ENCODE measurements at regions not wholly inside any gene's neighbourhood (a gene's known extent, or its start where the extent isn't known, plus 50 kb on each side); places are given as distances from the start of the nearest gene placed in this dataset.

DNA sequence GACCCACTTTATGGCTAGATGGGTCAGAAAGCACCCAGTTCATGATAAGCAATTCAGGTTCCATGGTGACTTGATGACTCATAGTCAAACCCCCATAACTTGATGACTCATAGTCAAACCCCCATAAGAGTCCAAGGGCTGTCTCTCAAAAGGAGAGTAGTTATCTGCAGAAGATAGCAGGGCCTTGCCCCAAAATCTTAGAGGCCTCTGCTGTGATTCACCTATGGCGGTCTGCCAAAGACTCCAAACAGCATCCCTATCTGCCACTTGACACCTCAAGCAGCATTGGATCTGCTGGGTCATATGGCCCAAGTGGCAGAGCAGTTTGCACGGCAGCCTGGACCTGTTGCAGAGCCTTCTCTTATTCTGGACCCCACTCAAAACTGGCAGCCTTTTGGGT is 395.2 kb upstream of the KIF2A start:
- no peaks in the 10 kb centered on the region for H3K4me1 Mint-ChIP-seq (ENCODE audit: low read depth)
- H3K4me3 Mint-ChIP-seq (ENCODE audit: low read depth), result no peak overlapping the region
- no peak overlapping the region for H3K27ac Mint-ChIP-seq
- no peaks in the 10 kb centered on the region for H3K27me3 Mint-ChIP-seq (ENCODE audit: low read depth)
- no peak for DNase-seq (ENCODE audit: low spot score)
- no peaks in the 10 kb centered on the region for H3K9me3 Mint-ChIP-seq
- no peaks in the 10 kb centered on the region for H3K36me3 Mint-ChIP-seq (ENCODE audit: low read depth)
- intact Hi-C loops (cut with micrococcal nuclease), result no loop called here

DNA sequence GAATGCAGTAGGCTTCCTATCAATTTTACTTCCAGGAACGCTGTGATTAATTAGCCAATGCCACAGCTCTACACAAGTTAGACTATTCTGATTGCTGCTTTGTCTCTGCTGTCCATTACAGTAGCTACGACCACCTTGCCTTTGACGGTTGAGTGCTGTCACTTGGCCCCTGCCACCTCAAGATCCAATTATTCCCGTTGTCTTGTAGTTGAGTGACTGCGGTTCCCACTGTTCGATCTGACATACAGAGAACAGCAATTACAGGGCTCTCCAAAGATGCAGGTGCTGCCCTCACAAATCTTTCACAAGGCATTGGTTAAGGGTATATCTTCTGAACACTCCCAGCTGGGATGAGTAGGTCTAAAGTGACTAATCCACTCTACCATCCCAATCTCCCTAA is 393.4 kb upstream of the KIF2A start:
- H3K36me3 Mint-ChIP-seq (ENCODE audit: low read depth), result no peaks in the 10 kb centered on the region
- no peaks in the 10 kb centered on the region for H3K27me3 Mint-ChIP-seq (ENCODE audit: low read depth)
- DNase-seq (ENCODE audit: low spot score), result no peak
- no peaks in the 10 kb centered on the region for H3K9me3 Mint-ChIP-seq
- no peaks in the 10 kb centered on the region for H3K4me1 Mint-ChIP-seq (ENCODE audit: low read depth)
- intact Hi-C loops (cut with micrococcal nuclease), result no loop called here
- H3K27ac Mint-ChIP-seq, result no peak overlapping the region
- H3K4me3 Mint-ChIP-seq (ENCODE audit: low read depth), result no peak overlapping the region

DNA sequence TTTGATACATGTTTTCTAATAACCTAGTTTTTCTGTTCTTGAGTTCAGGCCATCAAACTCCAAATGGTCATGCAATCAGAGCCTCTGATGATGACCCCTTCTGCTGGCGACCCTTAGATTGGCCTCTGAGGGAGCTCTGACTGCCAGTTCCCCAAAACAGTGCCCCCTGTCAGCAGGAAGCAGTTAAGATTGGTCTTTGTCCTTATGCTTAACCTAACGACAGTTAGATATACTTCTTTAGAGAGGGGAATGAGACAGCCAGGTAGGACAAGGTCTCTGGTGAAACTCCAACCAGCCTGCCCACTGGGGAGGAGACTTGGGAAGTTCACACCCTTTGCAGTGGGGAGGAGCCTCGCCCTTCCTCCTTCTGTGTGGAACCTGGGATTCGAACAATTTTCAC is 390.4 kb upstream of the KIF2A start:
- Mint-ChIP-seq H3K27me3 (ENCODE audit: low read depth) (no peaks in the 10 kb centered on the region), H3K4me3 (ENCODE audit: low read depth) (no peak overlapping the region), H3K27ac (no peak overlapping the region), H3K9me3 (no peaks in the 10 kb centered on the region), H3K4me1 (ENCODE audit: low read depth) (no peaks in the 10 kb centered on the region), H3K36me3 (ENCODE audit: low read depth) (no peaks in the 10 kb centered on the region)
- no peak for DNase-seq (ENCODE audit: low spot score)
- intact Hi-C loops (cut with micrococcal nuclease), result no loop called here

DNA sequence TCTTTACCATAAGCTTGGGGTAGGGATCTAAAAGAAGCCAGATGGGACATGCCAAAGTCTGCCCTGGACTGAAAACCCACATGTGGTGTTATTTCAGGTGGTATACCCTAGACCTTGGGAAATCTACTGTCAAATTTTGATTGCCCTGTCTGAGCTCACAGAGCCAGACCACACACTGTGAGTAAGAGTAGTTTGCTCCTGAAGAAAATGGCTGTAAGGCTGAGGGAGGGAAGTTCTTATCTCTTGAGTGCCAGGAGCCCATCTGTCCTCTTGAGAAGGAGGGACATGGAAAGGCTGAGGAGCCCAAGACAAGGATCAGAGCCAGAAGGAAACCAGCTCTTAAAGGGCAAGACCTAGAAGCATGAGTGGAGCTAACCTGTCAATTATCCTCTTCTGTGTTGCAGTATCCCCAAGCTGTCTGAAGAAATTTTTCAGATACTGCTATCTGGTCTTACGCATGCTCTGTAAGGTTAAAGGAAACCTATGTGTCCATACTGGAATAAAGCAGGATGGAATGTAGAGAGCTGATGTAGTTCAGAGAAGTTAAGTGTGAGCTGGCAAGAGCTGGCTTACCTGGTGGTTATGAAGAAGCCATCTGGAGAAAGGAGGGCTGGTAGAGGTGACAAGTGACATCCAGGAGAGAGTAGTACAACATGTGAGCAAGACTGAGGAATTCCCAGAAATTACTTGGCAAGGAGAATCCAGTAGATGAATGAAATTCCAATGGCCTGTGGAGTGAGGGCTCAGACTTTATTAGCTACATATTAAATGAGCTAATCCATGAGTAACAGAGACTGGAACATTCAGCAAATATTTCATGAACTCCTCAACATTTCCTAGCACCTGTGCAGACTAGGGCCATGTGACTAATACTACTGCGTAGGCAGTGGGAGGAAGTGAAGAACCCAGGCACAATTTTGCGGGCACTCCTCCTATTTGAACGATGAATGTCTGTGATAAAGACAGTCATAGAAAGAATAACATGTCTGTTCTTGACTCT is 389.1 kb upstream of the KIF2A start:
- Mint-ChIP-seq H3K9me3 (no peaks in the 10 kb centered on the region), H3K27ac (no peak overlapping the region), H3K4me1 (ENCODE audit: low read depth) (no peaks in the 10 kb centered on the region), H3K27me3 (ENCODE audit: low read depth) (no peaks in the 10 kb centered on the region), H3K36me3 (ENCODE audit: low read depth) (no peaks in the 10 kb centered on the region), H3K4me3 (ENCODE audit: low read depth) (no peak overlapping the region)
- no peak for DNase-seq (ENCODE audit: low spot score)
- intact Hi-C loops (cut with micrococcal nuclease), result no loop called here

DNA sequence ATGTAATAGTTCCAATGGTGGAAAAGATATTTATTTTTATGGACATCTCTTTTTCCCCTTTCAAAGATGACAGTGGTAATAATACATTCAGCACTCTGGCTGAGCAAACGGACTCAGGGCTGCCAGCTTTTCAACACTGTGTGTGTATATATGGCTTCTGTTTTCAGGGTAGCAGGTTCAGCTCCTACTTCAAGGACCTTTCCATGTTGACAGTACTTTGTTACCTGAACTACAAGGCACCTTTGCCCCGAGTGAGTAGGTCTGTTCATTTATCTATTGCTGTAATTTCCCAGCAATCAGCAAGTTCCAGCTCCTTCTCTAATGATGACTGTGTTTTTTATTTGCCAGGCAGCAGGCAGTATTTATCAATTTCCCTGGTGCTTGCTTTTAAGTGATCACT is 387.4 kb upstream of the KIF2A start:
- intact Hi-C loops (cut with micrococcal nuclease), result no loop called here
- H3K27me3 Mint-ChIP-seq (ENCODE audit: low read depth), result no peaks in the 10 kb centered on the region

DNA sequence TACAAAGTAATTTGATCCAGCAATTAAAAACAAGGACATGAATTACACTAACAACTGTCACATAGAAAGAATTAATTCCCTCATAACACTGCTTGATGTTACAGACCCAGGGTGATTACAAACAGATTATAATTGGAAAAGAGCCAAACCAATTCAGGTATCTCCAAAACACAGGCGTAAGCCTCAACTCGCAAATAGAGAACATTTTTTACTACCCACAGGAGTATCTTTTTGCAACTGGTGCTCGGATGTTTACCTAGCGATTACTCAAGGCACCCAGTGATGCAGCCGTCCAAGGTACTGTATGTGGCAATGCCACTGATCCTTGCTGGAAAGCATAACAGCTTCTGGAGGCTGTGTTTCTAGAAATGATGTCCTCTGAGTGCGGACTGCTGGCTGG is 386.1 kb upstream of the KIF2A start:
- no peak overlapping the region for H3K27ac Mint-ChIP-seq
- H3K4me1 Mint-ChIP-seq (ENCODE audit: low read depth), result no peaks in the 10 kb centered on the region
- H3K9me3 Mint-ChIP-seq, result no peaks in the 10 kb centered on the region
- no peak for DNase-seq (ENCODE audit: low spot score)
- intact Hi-C loops (cut with micrococcal nuclease), result no loop called here
- no peaks in the 10 kb centered on the region for H3K27me3 Mint-ChIP-seq (ENCODE audit: low read depth)
- H3K4me3 Mint-ChIP-seq (ENCODE audit: low read depth), result no peak overlapping the region
- H3K36me3 Mint-ChIP-seq (ENCODE audit: low read depth), result no peaks in the 10 kb centered on the region

More for the DNA sequence above, 387.4 kb upstream of the KIF2A start:
- Mint-ChIP-seq H3K4me3 (ENCODE audit: low read depth) (no peak overlapping the region), H3K9me3 (no peaks in the 10 kb centered on the region), H3K36me3 (ENCODE audit: low read depth) (no peaks in the 10 kb centered on the region), H3K4me1 (ENCODE audit: low read depth) (no peaks in the 10 kb centered on the region), H3K27ac (no peak overlapping the region)
- no peak for DNase-seq (ENCODE audit: low spot score)

DNA sequence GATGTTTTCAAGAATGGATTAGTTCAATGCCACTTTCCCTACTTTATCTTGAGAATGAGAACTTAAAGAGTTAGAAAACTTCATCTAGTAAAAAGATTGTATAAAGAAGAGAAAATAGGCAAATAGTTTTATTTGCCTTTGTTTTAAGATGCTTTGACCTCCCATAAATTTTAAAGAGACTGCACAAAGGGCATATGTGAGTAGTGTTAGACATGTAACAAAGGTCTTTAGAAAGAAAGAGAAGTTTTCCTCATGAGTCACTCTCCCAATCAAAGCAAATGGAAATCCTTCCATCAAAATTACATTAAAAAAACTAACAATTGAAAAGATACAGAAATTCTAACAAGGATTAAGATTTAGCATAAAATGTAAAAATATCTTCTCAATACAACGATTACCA is 381.8 kb upstream of the KIF2A start:
- intact Hi-C loops (cut with micrococcal nuclease), result no loop called here
- no peak overlapping the region for H3K27ac Mint-ChIP-seq
- H3K9me3 Mint-ChIP-seq, result no peaks in the 10 kb centered on the region
- H3K36me3 Mint-ChIP-seq (ENCODE audit: low read depth), result no peaks in the 10 kb centered on the region
- H3K27me3 Mint-ChIP-seq (ENCODE audit: low read depth), result peaks cover 3% of the 10 kb centered on the region
- no peak for DNase-seq (ENCODE audit: low spot score)
- no peak overlapping the region for H3K4me3 Mint-ChIP-seq (ENCODE audit: low read depth)
- H3K4me1 Mint-ChIP-seq (ENCODE audit: low read depth), result no peaks in the 10 kb centered on the region

DNA sequence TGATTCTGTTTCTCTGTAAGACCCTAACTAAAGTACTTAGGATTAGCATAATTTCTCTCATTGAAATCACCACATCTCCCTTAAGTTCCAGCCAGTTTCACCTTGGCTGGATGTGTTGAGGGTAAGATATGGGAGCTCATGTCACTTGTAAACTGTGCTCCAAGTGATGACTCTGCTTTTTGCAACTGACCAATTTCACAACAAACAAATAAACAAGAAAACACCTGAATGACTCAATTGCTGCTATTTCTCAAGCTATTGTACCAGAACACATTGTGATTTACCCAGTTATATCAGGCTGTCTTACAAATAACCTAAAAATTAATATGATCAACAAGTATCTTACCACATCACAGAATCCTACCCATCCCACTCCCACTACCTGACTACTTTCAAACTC is 379.1 kb upstream of the KIF2A start:
- Mint-ChIP-seq H3K36me3 (ENCODE audit: low read depth) (no peaks in the 10 kb centered on the region), H3K4me3 (ENCODE audit: low read depth) (no peak overlapping the region), H3K9me3 (no peaks in the 10 kb centered on the region), H3K27ac (no peak overlapping the region), H3K4me1 (ENCODE audit: low read depth) (no peaks in the 10 kb centered on the region), H3K27me3 (ENCODE audit: low read depth) (peaks cover 3% of the 10 kb centered on the region)
- intact Hi-C loops (cut with micrococcal nuclease), result no loop called here
- DNase-seq (ENCODE audit: low spot score), result no peak

DNA sequence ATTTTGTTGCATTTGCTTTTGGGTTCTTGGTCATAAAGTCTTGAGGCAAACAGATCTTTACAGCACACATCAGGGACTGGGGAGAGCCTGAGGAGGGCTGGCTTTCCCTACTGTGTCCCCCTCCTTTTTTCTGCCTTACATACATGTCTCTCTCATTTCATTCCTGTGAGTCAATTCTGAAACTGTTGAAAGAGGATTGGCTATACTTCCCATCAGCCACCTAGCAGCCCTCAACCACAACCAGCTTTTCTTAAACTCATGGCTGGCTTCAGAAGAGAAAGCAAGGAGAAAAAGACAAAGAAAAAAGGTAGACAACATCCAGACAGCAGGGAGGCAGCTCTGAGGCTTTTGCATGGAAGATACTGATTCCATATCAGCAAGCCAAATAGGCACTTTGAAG is 374.8 kb upstream of the KIF2A start:
- H3K4me3 Mint-ChIP-seq (ENCODE audit: low read depth), result no peak overlapping the region
- peaks cover 4% of the 10 kb centered on the region for H3K27me3 Mint-ChIP-seq (ENCODE audit: low read depth)
- H3K27ac Mint-ChIP-seq, result no peak overlapping the region
- no peaks in the 10 kb centered on the region for H3K36me3 Mint-ChIP-seq (ENCODE audit: low read depth)
- no peak for DNase-seq (ENCODE audit: low spot score)
- intact Hi-C loops (cut with micrococcal nuclease), result no loop called here
- no peaks in the 10 kb centered on the region for H3K4me1 Mint-ChIP-seq (ENCODE audit: low read depth)
- no peaks in the 10 kb centered on the region for H3K9me3 Mint-ChIP-seq

DNA sequence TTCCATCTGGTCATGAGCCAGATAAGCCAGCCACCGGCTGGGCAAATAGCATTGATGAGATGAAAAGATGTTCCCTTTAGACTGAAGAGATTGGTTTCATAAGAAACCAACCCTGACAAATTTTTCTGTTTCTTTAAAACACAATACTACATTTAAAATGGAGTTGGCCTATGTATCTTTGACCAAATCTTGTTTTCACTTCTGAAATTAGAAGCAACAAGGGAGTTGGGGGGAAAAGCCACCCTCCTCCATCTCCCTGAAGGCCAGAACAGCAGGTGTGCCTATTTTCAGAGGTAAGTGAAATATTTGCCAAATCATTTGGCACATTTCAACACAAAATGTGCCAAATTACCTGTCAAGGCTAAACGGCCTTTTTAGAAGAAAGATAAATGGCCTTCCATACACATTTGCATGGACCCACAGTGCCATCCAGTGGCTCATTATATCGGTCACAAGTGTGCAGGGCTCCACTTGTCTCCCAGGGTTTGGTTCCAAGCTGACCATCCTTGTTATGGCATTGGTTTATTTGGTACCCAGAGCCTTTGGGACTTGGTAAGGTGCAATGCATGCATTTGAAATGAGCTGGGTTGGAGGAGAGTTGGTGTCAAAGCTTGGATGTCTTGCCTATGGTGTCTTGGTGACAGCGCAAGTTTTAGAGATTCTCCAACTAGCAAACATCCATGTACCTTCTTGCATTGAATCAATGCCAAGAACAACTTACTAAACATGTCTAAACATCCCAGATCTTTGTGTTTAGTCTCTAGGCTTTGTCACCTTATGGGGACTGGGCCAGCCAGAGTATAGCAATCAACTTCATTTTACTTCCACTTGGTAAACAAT is 372.0 kb upstream of the KIF2A start:
- Mint-ChIP-seq H3K9me3 (no peaks in the 10 kb centered on the region), H3K4me3 (ENCODE audit: low read depth) (no peak overlapping the region), H3K36me3 (ENCODE audit: low read depth) (no peaks in the 10 kb centered on the region), H3K27me3 (ENCODE audit: low read depth) (peaks cover 3% of the 10 kb centered on the region), H3K27ac (no peak overlapping the region), H3K4me1 (ENCODE audit: low read depth) (no peaks in the 10 kb centered on the region)
- no peak for DNase-seq (ENCODE audit: low spot score)
- intact Hi-C loops (cut with micrococcal nuclease), result no loop called here

DNA sequence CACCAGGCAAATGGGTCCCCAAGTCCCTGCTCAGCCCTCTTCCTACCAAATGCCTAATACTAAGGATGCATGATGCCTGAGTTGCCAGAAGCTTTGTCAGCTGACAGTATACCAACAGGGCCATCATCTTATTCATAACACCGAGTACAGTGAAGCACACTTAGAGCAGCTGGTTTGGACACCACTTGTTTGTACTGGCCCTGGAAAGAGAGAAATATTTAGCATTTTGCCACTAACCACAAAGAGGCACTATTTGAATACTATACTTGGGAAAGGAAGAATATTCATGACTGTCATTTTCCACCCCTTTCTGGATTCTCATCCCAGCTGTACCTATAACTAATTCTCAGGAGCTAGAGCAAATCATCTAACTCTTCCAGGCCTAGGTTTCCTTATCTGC is 364.4 kb upstream of the KIF2A start:
- intact Hi-C loops (cut with micrococcal nuclease), result no loop called here
- H3K27me3 Mint-ChIP-seq (ENCODE audit: low read depth), result peaks cover 2% of the 10 kb centered on the region
- H3K9me3 Mint-ChIP-seq, result no peaks in the 10 kb centered on the region
- DNase-seq (ENCODE audit: low spot score), result no peak
- H3K4me3 Mint-ChIP-seq (ENCODE audit: low read depth), result no peak overlapping the region
- H3K27ac Mint-ChIP-seq, result no peak overlapping the region
- no peaks in the 10 kb centered on the region for H3K4me1 Mint-ChIP-seq (ENCODE audit: low read depth)
- H3K36me3 Mint-ChIP-seq (ENCODE audit: low read depth), result no peaks in the 10 kb centered on the region

DNA sequence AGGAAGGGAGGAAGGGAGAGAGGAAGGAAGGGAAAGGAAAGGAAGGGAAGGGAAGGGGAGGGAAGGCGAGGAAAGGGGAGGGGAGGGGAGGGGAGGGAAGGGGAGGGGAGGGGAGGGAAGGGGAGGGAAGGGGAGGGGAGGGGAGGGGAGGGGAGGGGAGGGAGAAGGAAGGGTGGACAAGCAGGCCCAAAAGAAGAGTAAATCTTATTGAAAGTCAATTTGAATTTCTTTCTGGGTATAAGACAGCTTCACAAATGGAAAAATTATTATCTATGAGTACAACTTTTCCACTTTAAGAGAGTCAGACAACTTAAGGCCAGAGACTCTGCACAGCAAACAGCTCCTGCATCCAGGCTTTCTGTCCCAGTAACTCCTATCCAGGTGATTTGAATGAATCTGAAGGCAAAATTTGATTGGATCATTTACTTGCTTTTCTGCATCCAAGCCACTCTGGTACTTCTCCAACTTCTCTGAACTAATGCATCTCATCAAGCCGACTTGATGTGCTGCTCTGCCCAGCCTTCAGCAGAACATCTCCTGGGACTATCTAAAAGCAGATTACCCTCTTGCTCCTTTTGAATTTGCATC is 363.4 kb upstream of the KIF2A start:
- Mint-ChIP-seq H3K4me1 (ENCODE audit: low read depth) (no peaks in the 10 kb centered on the region), H3K36me3 (ENCODE audit: low read depth) (no peaks in the 10 kb centered on the region), H3K4me3 (ENCODE audit: low read depth) (no peak overlapping the region), H3K9me3 (no peaks in the 10 kb centered on the region), H3K27me3 (ENCODE audit: low read depth) (peaks cover 2% of the 10 kb centered on the region), H3K27ac (no peak overlapping the region)
- intact Hi-C loops (cut with micrococcal nuclease), result no loop called here
- no peak for DNase-seq (ENCODE audit: low spot score)

DNA sequence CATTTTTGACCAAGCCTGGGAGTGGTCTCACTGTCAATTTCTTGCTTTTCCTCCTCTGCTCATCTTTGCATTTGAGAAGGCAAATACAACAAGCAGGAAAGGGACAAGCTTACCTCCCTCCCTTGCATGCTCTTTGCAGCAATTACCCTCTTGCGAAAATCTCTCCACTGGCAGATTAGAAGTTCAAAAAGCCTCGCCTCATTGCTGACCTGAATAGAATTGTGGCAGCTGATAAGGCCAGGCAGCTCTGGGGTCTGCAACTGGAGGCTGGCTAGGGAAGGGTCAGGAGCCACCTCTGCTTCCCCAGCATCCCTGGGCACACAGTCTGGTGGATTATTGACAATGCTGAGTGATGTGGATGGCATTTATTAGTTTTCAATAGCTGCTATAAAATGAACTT is 362.3 kb upstream of the KIF2A start:
- H3K9me3 Mint-ChIP-seq, result no peaks in the 10 kb centered on the region
- H3K4me3 Mint-ChIP-seq (ENCODE audit: low read depth), result no peak overlapping the region
- no peaks in the 10 kb centered on the region for H3K36me3 Mint-ChIP-seq (ENCODE audit: low read depth)
- DNase-seq (ENCODE audit: low spot score), result no peak
- no peak overlapping the region for H3K27ac Mint-ChIP-seq
- H3K27me3 Mint-ChIP-seq (ENCODE audit: low read depth), result peaks cover 2% of the 10 kb centered on the region
- intact Hi-C loops (cut with micrococcal nuclease), result no loop called here
- H3K4me1 Mint-ChIP-seq (ENCODE audit: low read depth), result no peaks in the 10 kb centered on the region

All from activated T-helper 2 cell treated with anti-CD3 and anti-CD28 coated beads, Interferon-gamma antibody, Interleukin-2, Interleukin-4, amounts not matched to agents 10 μg/mL and 5 μg/mL and 100 μg/mL, durations not matched to agents 14 hours and 24 hours and 36 hours (primary cell).